ENCODE measurements at regions not wholly inside any gene's neighbourhood (a gene's known extent, or its start where the extent isn't known, plus 50 kb on each side); places are given as distances from the start of the nearest gene placed in this dataset.
A peak's percentile ranks its signal among the peaks of the same experiment; 100 is the strongest.

- TF ChIP-seq CTCF (conservative IDR thresholded peaks at IDR 0.05; ENCODE audit: low read depth in 2 of 2) (peak in 1 of 2 experiments; percentile 60; a peak in 3 of 4 replicates), EZH2 (IDR thresholded peaks at IDR 0.05; ENCODE audit: low read depth, unreplicated experiment) (no peak), POLR2AphosphoS5 (IDR thresholded peaks at IDR 0.05; ENCODE audit: low read depth) (no peak), REST (IDR thresholded peaks at IDR 0.05; ENCODE audit: unreplicated experiment) (no peak), STAT1 (IDR thresholded peaks at IDR 0.05; ENCODE audit: unreplicated experiment) (no peak), CREB1 (CRISPR knock-in tag; IDR thresholded peaks at IDR 0.05; ENCODE audit: low read depth) (no peak), ETS1 (IDR thresholded peaks at IDR 0.05) (no peak), EZH2phosphoT487 (IDR thresholded peaks at IDR 0.05; ENCODE audit: unreplicated experiment) (no peak), JUNB (IDR thresholded peaks at IDR 0.05; ENCODE audit: unreplicated experiment) (no peak), NANOG (IDR thresholded peaks at IDR 0.05; ENCODE audit: borderline replicate concordance) (no peak), ZNF114 (CRISPR knock-in tag; IDR thresholded peaks at IDR 0.05) (no peak), ZNF462 (CRISPR knock-in tag; IDR thresholded peaks at IDR 0.05) (no peak), ZNF331 (CRISPR knock-in tag; IDR thresholded peaks at IDR 0.05; ENCODE audit: low read depth) (no peak)
These were observed 329.4 kb upstream of the PCDH18 start for GRCh38 chr4:137861682-137862081.
